Sigmoid colon (tissue), 6 donors: ENCODE measurements at regions not wholly inside any gene's neighbourhood (a gene's known extent, or its start where the extent isn't known, plus 50 kb on each side); places are given as distances from the start of the nearest gene placed in this dataset.

Experiments used
- DNase-seq: peaks from one replicate; pipeline ENCODE4 v3.0.0-alpha.2; 2019
- H3K27ac ChIP-seq, 4 donors: fragments of 200-600 bp; sonication (generic); one replicate each; pipeline ENCODE4 v1.5.1; 2016 to 2019; ENCODE audit warnings: mild to moderate bottlenecking in 1 of 4
- H3K27me3 ChIP-seq, 3 donors: fragments of 200-600 bp; sonication (generic); one replicate each; pipeline ENCODE4 v1.5.1; 2019; ENCODE audit warnings: mild to moderate bottlenecking in 1 of 3
- H3K36me3 ChIP-seq, 4 donors: fragments of 200-600 bp; sonication (generic); one replicate each; pipeline ENCODE4 v1.5.1; 2016 to 2019
- H3K4me1 ChIP-seq, 4 donors: fragments of 200-600 bp; sonication (generic); one replicate each; pipeline ENCODE4 v1.5.1; 2017 to 2019
- H3K4me3 ChIP-seq, 4 donors: fragments of 200-600 bp; sonication (generic); one replicate each; pipeline ENCODE4 v1.5.1; 2017 to 2019; ENCODE audit warnings: mild to moderate bottlenecking in 2 of 4, moderate library complexity in 1 of 4
- H3K9me3 ChIP-seq, 4 donors: fragments of 200-600 bp in 3 of 4; sonication (generic) in 3 of 4; one replicate each; pipeline versions ENCODE4 v1.5.1 to v1.6.1; 2013 to 2019
- EP300 ChIP-seq, 4 donors: sonication (generic); formaldehyde crosslinking; IDR thresholded peaks; one replicate each; pipeline ENCODE4 v1.6.1; 2017; ENCODE audit warnings: antibody characterized with exemption in 4 of 4
- POLR2A ChIP-seq, 2 donors: fragments of 450-650 bp; IDR thresholded peaks; one replicate each; pipeline ENCODE4 v1.6.1; 2016; ENCODE audit warnings: antibody characterized with exemption in 2 of 2, mild to moderate bottlenecking in 2 of 2, moderate library complexity in 2 of 2
- POLR2AphosphoS5 ChIP-seq, 4 donors: sonication (generic); formaldehyde crosslinking; IDR thresholded peaks; one replicate each; pipeline ENCODE4 v1.6.1; 2017; ENCODE audit warnings: antibody characterized with exemption in 4 of 4
- WGBS, 2 donors: extraction: QIAGEN DNeasy Blood & Tissue Kit; methylation state at CpG; one replicate each; pipeline ENCODE4 v1.1.7; 2013; 5-methylcytosine and 5-hydroxymethylcytosine counted together
- intact Hi-C: fragments of 100-400 bp; cut with DNase I; formaldehyde crosslinking; loops from one replicate; pipeline ENCODE4 v1.15.1; 2023
- TF ChIP-seq, protein P1 (sequence below), 4 experiments: fragments of 450-650 bp in 3 of 4; fragments of 200-600 bp in 1 of 4; IDR thresholded peaks; one replicate each; pipeline ENCODE4 v1.5.1; 2016 to 2019; ENCODE audit warnings: antibody characterized with exemption in 4 of 4, mild to moderate bottlenecking in 3 of 4, moderate library complexity in 2 of 4
- donor health status: healthy with polysubstance abuse.
- donor health status: healthy.

- intact Hi-C loops: no loop called here
- WGBS, 2 donors: 81 to 84% methylated on average over 8 of the region's 8 CpGs
- TF ChIP-seq POLR2A (IDR thresholded peaks at IDR 0.05): no peak
- TF ChIP-seq POLR2AphosphoS5 (IDR thresholded peaks at IDR 0.05): no peak
- Histone ChIP-seq H3K27me3 (no peaks in the 10 kb centered on the region), H3K9me3 (peaks cover 0 to 5% (median 1%) of the 10 kb centered on the region in 4 donors), H3K4me3 (no peak overlapping the region), H3K27ac (no peak overlapping the region), H3K36me3 (no peaks in the 10 kb centered on the region), H3K4me1 (peaks cover 0 to 2% (median 0%) of the 10 kb centered on the region in 4 donors)
- DNase-seq: no peak
Measured at GRCh38 chr12:107385509-107385908, 292.2 kb upstream of the CRY1 start.

DNA sequence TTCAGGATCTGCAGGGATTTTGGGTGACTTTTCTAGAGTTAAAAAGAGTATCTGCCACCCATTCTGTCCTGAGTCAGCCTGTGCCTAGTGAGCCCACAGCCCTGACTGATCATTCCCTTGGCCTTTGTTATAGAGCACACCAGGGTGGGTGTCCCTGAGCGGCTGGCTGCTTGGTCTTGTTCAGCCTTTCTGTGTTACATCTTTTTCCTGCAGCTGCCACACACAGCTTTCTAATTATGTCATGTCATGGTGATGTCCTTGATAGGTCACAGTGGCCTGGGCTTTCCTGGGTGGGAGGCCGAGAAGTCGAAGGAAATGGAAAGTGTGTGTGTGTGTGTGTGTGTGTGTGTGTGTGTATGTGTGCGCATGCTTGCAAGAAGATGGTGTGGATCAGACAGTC lies 293.2 kb upstream of the CRY1 start:
- Histone ChIP-seq H3K4me3 (no peak overlapping the region), H3K27ac (no peak overlapping the region), H3K36me3 (no peaks in the 10 kb centered on the region), H3K9me3 (peaks cover 0 to 5% (median 1%) of the 10 kb centered on the region in 4 donors), H3K27me3 (no peaks in the 10 kb centered on the region), H3K4me1 (no peaks in the 10 kb centered on the region)
- no peak for DNase-seq
- 78 to 86% methylated on average over 4 of the region's 4 CpGs for WGBS, 2 donors
- intact Hi-C loops: no loop called here
- TF ChIP-seq, protein P1, sequence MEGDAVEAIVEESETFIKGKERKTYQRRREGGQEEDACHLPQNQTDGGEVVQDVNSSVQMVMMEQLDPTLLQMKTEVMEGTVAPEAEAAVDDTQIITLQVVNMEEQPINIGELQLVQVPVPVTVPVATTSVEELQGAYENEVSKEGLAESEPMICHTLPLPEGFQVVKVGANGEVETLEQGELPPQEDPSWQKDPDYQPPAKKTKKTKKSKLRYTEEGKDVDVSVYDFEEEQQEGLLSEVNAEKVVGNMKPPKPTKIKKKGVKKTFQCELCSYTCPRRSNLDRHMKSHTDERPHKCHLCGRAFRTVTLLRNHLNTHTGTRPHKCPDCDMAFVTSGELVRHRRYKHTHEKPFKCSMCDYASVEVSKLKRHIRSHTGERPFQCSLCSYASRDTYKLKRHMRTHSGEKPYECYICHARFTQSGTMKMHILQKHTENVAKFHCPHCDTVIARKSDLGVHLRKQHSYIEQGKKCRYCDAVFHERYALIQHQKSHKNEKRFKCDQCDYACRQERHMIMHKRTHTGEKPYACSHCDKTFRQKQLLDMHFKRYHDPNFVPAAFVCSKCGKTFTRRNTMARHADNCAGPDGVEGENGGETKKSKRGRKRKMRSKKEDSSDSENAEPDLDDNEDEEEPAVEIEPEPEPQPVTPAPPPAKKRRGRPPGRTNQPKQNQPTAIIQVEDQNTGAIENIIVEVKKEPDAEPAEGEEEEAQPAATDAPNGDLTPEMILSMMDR (IDR thresholded peaks at IDR 0.05): no peak
- TF ChIP-seq POLR2AphosphoS5 (IDR thresholded peaks at IDR 0.05): no peak
- TF ChIP-seq EP300 (IDR thresholded peaks at IDR 0.05): no peak
- no peak for TF ChIP-seq POLR2A (IDR thresholded peaks at IDR 0.05)

GRCh38 chr12:107388263-107388662 lies 294.9 kb upstream of the CRY1 start:
- Histone ChIP-seq H3K27ac (no peak overlapping the region), H3K27me3 (no peaks in the 10 kb centered on the region), H3K4me3 (no peak overlapping the region), H3K36me3 (no peaks in the 10 kb centered on the region), H3K9me3 (peaks cover 0 to 5% (median 1%) of the 10 kb centered on the region in 4 donors), H3K4me1 (no peaks in the 10 kb centered on the region)
- DNase-seq: no peak
- 86 to 91% methylated on average over 1 of the region's 1 CpG for WGBS, 2 donors
- intact Hi-C loops: no loop called here
- TF ChIP-seq POLR2A (IDR thresholded peaks at IDR 0.05) (no peak), EP300 (IDR thresholded peaks at IDR 0.05) (no peak), POLR2AphosphoS5 (IDR thresholded peaks at IDR 0.05) (no peak)
- TF ChIP-seq, protein P1 (IDR thresholded peaks at IDR 0.05): no peak

GRCh38 chr12:107390414-107390813 lies 295.2 kb upstream of the PWP1 start:
- intact Hi-C loops: no loop called here
- WGBS, 2 donors: 76 to 85% methylated on average over 2 of the region's 2 CpGs
- Histone ChIP-seq H3K9me3 (peaks cover 0 to 5% (median 1%) of the 10 kb centered on the region in 4 donors), H3K4me3 (no peak overlapping the region), H3K4me1 (no peaks in the 10 kb centered on the region), H3K27me3 (no peaks in the 10 kb centered on the region), H3K36me3 (no peaks in the 10 kb centered on the region), H3K27ac (no peak overlapping the region)
- no peak for TF ChIP-seq POLR2A (IDR thresholded peaks at IDR 0.05)
- no peak for TF ChIP-seq EP300 (IDR thresholded peaks at IDR 0.05)
- TF ChIP-seq POLR2AphosphoS5 (IDR thresholded peaks at IDR 0.05): no peak
- TF ChIP-seq, protein P1 (IDR thresholded peaks at IDR 0.05): no peak
- no peak for DNase-seq

- DNase-seq: no peak
- H3K4me3 ChIP-seq: no peak overlapping the region
- intact Hi-C loops: no loop called here
- no peaks in the 10 kb centered on the region for H3K4me1 ChIP-seq
- H3K36me3 ChIP-seq: no peaks in the 10 kb centered on the region
- peaks cover 0 to 5% (median 1%) of the 10 kb centered on the region in 4 donors for H3K9me3 ChIP-seq
- 65 to 88% methylated on average over 10 of the region's 10 CpGs for WGBS, 2 donors
- no peak overlapping the region for H3K27ac ChIP-seq
- TF ChIP-seq POLR2A (IDR thresholded peaks at IDR 0.05) (no peak), POLR2AphosphoS5 (IDR thresholded peaks at IDR 0.05) (no peak), EP300 (IDR thresholded peaks at IDR 0.05) (no peak)
- TF ChIP-seq, protein P1 (IDR thresholded peaks at IDR 0.05): no peak
- H3K27me3 ChIP-seq: no peaks in the 10 kb centered on the region
Measured at GRCh38 chr12:107393043-107393717, 292.4 kb upstream of the PWP1 start.
